Activated T-cell treated with anti-CD3 and anti-CD28 coated beads, Interleukin-2, amount 50 U/mL, for 72 hours (primary cell): ENCODE measurements at regions not wholly inside any gene's neighbourhood (a gene's known extent, or its start where the extent isn't known, plus 50 kb on each side); places are given as distances from the start of the nearest gene placed in this dataset.

Source experiments
- ATAC-seq, 2 donors: fragments of 150-1000 bp; cut with Tn5 transposase; replicated peaks in 1 of 2; 2 replicates each; pipeline ENCODE4 v1.10.0; 2021; ENCODE audit warnings: moderate library complexity in 2 of 2, mild to moderate bottlenecking in 1 of 2
- DNase-seq, 2 donors: peaks; one replicate each; pipeline ENCODE4 v3.0.0; 2021 to 2022; ENCODE audit warnings: mixed read lengths in 1 of 2
- H3K27ac Mint-ChIP-seq: one replicate; pipeline ENCODE4 v1.8.0; 2022; ENCODE audit warnings: mild to moderate bottlenecking, moderate library complexity, mixed read lengths
- H3K27me3 Mint-ChIP-seq: one replicate; pipeline ENCODE4 v1.8.0; 2022; ENCODE audit warnings: low read depth, mixed read lengths
- H3K36me3 Mint-ChIP-seq, 2 donors: one replicate each; pipeline ENCODE4 v1.8.0; 2022; ENCODE audit warnings: mixed read lengths in 2 of 2, mild to moderate bottlenecking in 1 of 2; ENCODE audit not compliant: insufficient read depth in 2 of 2
- H3K4me1 Mint-ChIP-seq: one replicate; pipeline ENCODE4 v1.8.0; 2022; ENCODE audit warnings: low read depth, mixed read lengths
- H3K4me3 Mint-ChIP-seq, 2 donors: one replicate each; pipeline ENCODE4 v1.8.0; 2022; ENCODE audit warnings: mild to moderate bottlenecking in 2 of 2, mixed read lengths in 2 of 2, moderate library complexity in 2 of 2
- H3K9me3 Mint-ChIP-seq, 2 donors: one replicate each; pipeline ENCODE4 v1.8.0; 2022; ENCODE audit warnings: mixed read lengths in 2 of 2

DNA sequence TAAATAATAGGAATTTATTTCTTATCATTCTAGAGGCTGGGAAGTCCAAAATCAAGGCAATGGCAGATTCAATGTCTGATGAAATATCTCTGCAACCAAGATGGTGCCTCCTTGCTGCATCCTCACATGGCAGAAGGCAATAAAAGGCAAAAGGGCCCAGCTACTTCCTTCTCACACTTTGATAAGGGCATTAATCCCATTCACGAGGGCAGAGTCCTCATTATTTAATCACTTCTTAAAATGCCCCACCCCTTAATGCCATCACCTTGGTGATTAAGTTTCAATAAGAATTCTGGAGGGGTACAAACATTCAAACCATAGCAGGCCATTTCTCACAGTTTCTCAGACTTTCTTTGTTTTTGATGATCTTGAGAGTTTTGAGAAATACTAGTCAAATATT lies 145.8 kb upstream of the TSHZ2 start:
- H3K27ac Mint-ChIP-seq = no peak overlapping the region
- no peak overlapping the region for H3K4me3 Mint-ChIP-seq
- H3K36me3 Mint-ChIP-seq = peaks cover 0 to 2% of the 10 kb centered on the region in 2 donors
- DNase-seq = no peak
- peaks cover 7% of the 10 kb centered on the region for H3K27me3 Mint-ChIP-seq
- peaks cover 4% of the 10 kb centered on the region in 2 donors for H3K9me3 Mint-ChIP-seq
- no peak for ATAC-seq
- H3K4me1 Mint-ChIP-seq = peaks cover 9% of the 10 kb centered on the region

DNA sequence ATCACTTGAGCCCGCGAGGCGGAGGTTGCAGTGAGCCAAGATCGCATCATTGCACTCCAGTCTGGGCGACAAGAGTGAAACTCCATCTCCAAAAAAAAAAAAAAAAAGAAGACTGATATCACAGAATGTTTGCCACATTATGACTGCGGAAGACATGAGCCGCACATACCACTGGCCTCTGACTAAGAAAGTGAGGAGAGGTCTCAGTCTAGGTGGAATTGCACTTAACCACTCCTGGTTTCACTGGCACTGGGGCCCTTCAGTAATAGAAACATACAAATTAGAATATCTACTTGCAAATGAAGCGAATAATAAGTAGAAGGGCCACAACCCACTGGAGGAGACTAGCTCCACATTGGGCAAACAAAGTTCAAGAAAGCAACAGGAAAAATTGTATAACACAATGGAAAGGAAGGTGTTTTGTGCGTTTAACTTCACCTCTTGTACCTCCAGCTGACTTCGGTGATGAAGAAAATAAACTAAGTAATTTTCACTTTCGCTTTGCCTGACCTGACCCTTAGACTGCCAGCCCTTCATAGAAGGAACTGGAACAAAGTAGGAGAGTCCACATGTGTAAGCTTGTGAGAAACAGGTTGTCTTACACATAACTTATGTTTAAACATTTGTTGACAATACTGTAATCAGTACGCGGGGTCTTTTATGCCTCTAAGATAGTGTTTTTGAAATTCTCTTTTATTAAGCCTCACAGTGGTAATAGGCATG lies 147.5 kb upstream of the TSHZ2 start:
- H3K9me3 Mint-ChIP-seq = peaks cover under 1% of the 10 kb centered on the region in 2 donors
- no peaks in the 10 kb centered on the region for H3K36me3 Mint-ChIP-seq
- peaks cover 9% of the 10 kb centered on the region for H3K4me1 Mint-ChIP-seq
- H3K27ac Mint-ChIP-seq = no peak overlapping the region
- DNase-seq = peak; percentile 1 to 7
- peaks cover 2% of the 10 kb centered on the region for H3K27me3 Mint-ChIP-seq
- peak; percentile 54 to 55 for ATAC-seq
- peak overlapping the region in 1 of 2 donors; percentile 15 for H3K4me3 Mint-ChIP-seq

DNA sequence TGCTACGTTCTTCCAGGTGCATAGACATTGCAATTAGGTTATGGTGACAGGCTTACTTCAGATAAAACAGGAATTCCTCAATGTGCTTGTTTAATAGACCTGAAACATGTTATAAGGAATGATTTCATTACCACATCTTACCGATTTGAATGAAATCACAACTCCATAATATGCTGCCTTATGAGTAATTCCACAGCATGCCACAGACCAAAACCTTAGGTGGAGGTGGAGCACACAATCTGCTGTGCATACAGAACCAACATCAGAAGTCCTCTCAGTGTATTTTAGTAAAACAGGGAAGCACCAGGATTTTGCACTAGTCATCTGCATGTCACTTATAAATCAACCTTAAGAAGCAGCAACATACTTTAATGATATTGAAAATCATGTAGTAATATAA lies 148.9 kb upstream of the TSHZ2 start:
- Mint-ChIP-seq H3K27me3 (no peaks in the 10 kb centered on the region), H3K4me3 (no peak overlapping the region), H3K4me1 (peaks cover 9% of the 10 kb centered on the region), H3K36me3 (no peaks in the 10 kb centered on the region), H3K9me3 (peaks cover 0 to 3% of the 10 kb centered on the region in 2 donors), H3K27ac (no peak overlapping the region)
- ATAC-seq (peak in 1 of 2 donors; percentile 59), DNase-seq (peak in 1 of 2 donors; percentile 2)

DNA sequence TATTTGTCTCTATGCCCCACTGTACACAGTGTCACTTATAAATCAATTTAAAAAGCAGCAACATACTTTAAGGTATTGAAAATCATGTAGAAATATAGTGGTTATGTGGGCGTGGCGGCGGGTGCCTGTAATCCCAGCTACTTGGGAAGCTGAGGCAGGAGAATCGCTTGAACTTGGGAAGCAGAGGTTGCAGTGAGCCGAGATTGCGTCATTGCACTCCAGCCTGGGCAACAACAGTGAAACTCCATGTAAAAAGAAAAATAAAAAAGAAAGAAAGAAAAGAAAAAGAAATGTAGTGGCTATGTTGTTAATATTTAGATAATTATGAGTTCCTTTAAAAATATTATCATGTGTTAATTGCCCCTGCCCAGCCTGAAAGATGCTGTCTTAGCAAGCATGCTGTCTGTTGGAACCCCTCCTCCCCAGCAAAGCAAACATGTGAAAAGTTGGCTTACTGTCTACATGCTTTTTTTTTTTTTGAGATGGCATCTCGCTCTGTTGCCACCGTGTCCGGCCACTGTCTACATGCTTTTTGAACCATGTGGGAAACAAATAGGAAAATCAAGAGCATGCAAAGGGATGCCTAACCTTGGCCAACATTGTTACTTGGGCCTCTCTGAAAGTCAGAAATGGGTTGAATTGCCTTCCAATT lies 151.4 kb upstream of the TSHZ2 start:
- Mint-ChIP-seq H3K27me3 (no peaks in the 10 kb centered on the region), H3K4me1 (peaks cover 9% of the 10 kb centered on the region), H3K36me3 (no peaks in the 10 kb centered on the region), H3K9me3 (peaks cover 0 to 3% of the 10 kb centered on the region in 2 donors), H3K4me3 (no peak overlapping the region), H3K27ac (no peak overlapping the region)
- ATAC-seq = no peak
- no peak for DNase-seq

DNA sequence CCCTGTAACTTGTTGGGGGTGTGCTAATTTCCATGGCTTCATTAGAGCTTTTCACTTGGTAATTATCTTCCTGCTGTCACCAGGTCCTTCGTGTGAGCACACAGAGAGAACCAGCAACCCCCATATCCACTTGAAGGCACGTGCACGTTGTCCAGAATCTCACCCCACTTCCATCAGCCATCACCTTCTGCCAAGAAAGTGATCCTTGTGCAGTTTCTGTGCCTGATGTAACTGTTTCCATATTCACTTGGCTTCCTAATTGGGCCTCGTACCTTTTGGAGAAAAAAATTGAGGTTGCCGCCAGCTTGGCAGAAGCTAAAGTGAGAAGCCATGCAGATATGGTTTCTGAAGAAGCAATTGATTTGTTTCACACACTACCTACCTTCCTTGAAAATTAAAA lies 153.7 kb upstream of the TSHZ2 start:
- Mint-ChIP-seq H3K27ac (no peak overlapping the region), H3K4me1 (no peaks in the 10 kb centered on the region), H3K4me3 (no peak overlapping the region), H3K27me3 (no peaks in the 10 kb centered on the region), H3K36me3 (no peaks in the 10 kb centered on the region), H3K9me3 (peaks cover 0 to 3% of the 10 kb centered on the region in 2 donors)
- ATAC-seq = no peak
- DNase-seq = no peak

DNA sequence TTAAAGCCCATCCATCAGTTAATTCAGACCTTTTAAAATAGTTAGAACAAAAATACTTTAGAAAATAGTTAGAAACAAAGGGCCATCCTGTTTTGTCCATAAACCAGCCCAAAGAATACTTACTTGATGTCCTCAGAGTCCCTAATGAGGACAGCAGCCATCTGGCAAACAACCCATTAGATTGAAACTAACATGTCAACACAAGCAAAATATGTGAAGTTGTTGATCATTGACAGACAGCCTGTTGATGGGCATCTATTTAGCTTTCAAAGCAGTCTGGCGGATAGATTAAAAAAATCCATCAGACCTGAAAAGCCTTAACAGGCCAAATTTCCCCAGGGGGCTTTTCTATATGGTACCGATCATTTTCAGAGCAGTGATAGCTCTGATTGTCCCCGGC lies 154.2 kb upstream of the TSHZ2 start:
- Mint-ChIP-seq H3K9me3 (peaks cover 0 to 3% of the 10 kb centered on the region in 2 donors), H3K4me3 (no peak overlapping the region), H3K27ac (no peak overlapping the region), H3K36me3 (no peaks in the 10 kb centered on the region), H3K27me3 (no peaks in the 10 kb centered on the region), H3K4me1 (no peaks in the 10 kb centered on the region)
- ATAC-seq (no peak), DNase-seq (no peak)

DNA sequence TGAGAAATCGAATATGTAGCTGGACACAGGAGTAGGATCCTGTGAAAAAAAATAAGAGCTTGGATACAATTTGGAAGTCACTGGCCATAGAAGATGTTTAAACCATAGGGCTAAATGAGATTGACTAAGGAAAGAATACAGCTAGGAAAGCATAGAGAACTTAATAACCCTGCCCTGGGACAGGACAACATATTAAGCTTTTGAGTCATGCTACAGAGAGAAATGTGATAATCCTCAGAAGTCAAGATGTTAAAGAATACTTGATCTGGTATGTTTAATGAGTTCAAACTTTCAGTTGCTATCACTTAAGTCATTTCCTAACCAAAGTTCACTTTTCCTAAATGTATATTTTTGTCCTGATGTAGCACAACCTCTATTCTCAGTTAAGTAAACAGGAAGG lies 154.6 kb upstream of the TSHZ2 start:
- ATAC-seq = no peak
- no peak overlapping the region for H3K4me3 Mint-ChIP-seq
- H3K27ac Mint-ChIP-seq = no peak overlapping the region
- no peaks in the 10 kb centered on the region for H3K4me1 Mint-ChIP-seq
- no peak for DNase-seq
- H3K27me3 Mint-ChIP-seq = no peaks in the 10 kb centered on the region
- H3K36me3 Mint-ChIP-seq = no peaks in the 10 kb centered on the region
- H3K9me3 Mint-ChIP-seq = peaks cover 2 to 3% of the 10 kb centered on the region in 2 donors

DNA sequence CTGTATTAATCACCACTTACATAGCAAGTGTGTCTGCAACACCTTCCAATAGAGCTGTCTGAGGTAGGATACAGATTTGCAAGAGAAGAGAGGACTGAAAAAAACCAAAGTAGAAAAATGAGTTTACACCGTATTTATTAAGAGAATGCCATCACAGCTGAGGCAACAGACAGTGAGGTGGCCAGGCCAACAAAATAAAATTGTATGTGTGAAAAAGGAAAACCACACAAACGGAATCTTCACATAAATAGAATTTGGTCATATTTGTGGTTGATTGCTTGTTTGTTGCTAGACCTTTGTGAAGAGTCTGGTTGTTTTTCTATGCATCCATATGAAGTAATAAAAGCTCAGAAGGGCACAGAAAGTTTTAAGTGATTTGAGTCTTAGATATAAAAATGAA lies 157.8 kb upstream of the TSHZ2 start:
- peaks cover 18% of the 10 kb centered on the region for H3K27me3 Mint-ChIP-seq
- no peaks in the 10 kb centered on the region for H3K4me1 Mint-ChIP-seq
- no peak overlapping the region for H3K4me3 Mint-ChIP-seq
- no peaks in the 10 kb centered on the region for H3K36me3 Mint-ChIP-seq
- H3K27ac Mint-ChIP-seq = no peak overlapping the region
- peaks cover 2 to 3% of the 10 kb centered on the region in 2 donors for H3K9me3 Mint-ChIP-seq
- DNase-seq (no peak), ATAC-seq (no peak)

DNA sequence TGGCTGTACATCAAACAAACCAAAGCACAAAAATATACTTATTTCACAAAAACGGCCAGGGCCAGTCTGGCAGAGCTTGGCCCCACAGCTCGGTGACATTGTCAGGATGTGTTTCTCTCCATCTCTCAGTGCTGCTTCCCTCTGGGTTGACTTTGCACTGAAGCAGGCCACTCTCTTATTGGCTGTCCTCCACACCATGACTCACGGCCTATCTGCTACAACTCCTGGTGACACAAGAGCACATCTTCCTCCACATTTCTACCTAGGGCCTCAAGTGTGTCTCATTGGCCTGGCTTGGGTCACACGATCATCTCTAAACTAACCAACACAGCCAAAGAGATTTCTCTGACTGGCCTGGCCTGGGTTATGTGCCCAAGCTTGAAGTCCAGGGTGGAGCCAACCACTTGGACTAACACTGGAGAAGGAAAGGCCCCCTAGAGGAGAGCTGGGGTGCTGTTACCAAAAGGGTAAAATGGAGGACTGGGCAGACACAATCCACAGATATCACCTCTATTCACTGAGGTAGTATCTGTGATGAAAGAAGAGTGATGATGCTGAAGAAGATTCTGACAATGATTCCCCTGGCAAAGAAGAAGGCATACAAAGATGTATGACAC lies 159.8 kb upstream of the TSHZ2 start:
- H3K27me3 Mint-ChIP-seq = peaks cover 27% of the 10 kb centered on the region
- H3K36me3 Mint-ChIP-seq = no peaks in the 10 kb centered on the region

DNA sequence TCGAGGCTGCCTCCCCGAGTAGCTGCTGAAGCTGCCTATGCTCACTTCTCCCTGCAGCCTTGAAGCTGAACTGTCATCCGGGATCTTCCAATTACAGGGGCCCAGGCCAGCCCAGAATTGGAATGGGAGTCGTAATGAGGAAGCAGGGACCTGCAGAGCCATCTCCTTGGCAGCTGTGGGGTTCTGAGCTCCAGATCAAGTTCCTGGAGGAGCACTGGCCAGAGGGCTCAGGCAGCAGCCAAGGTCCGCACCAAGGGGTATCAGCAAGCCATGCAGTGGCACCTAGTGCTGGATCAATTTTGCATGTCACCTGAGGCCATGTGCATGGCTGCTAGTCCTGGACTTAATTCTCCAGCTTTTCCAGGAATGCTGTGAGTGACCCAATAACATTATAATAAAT lies 163.2 kb upstream of the TSHZ2 start:
- Mint-ChIP-seq H3K4me3 (no peak overlapping the region), H3K27me3 (peaks cover 40% of the 10 kb centered on the region), H3K36me3 (no peaks in the 10 kb centered on the region), H3K27ac (no peak overlapping the region), H3K9me3 (peaks cover 0 to 2% of the 10 kb centered on the region in 2 donors), H3K4me1 (no peaks in the 10 kb centered on the region)
- DNase-seq = no peak
- no peak for ATAC-seq

More for the DNA sequence above, 159.8 kb upstream of the TSHZ2 start:
- DNase-seq = no peak
- H3K4me3 Mint-ChIP-seq = no peak overlapping the region
- H3K9me3 Mint-ChIP-seq = peaks cover 0 to 2% of the 10 kb centered on the region in 2 donors
- no peak overlapping the region for H3K27ac Mint-ChIP-seq
- H3K4me1 Mint-ChIP-seq = no peaks in the 10 kb centered on the region
- no peak for ATAC-seq

DNA sequence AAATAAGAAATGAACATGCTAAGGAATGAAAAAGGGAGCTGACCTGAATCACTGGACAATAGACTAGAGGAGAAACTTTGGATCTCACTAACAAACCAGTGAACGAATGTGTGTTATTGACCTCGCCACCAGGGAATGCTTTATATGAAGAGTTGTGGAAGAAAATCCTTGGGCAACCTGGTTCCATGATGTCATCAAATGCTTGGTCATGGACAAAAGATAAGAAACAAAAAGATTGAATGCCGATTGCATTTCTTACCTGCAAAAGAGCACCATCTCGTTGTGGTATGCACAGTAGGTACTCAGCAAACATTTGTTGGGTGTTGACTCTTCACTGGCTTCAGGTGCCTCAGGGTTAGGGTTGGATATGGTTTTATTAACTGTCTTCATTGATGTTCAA lies 165.2 kb upstream of the TSHZ2 start:
- no peak overlapping the region for H3K4me3 Mint-ChIP-seq
- H3K9me3 Mint-ChIP-seq = no peaks in the 10 kb centered on the region
- H3K27ac Mint-ChIP-seq = no peak overlapping the region
- ATAC-seq (no peak), DNase-seq (no peak)
- H3K4me1 Mint-ChIP-seq = no peaks in the 10 kb centered on the region
- H3K27me3 Mint-ChIP-seq = peaks cover 40% of the 10 kb centered on the region
- no peaks in the 10 kb centered on the region for H3K36me3 Mint-ChIP-seq

DNA sequence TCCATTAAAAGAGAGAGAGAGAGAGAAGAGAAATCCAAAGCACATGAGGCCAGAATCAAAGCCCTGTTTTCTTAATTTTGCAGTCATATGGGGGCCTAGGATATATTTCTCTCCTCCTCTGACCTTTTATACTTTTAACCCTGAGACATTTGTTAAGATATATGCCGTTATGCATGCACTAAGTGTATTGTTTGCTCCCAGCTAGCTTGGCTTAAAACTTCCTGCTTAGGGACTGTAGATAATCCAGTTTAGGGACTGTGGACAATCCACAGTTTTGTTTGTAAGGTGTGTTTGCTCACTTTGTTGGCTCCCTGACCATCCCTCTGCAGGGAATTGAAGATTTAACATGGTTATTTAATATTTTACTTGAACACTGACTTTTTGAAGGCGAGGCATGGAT lies 166.3 kb upstream of the TSHZ2 start:
- H3K27me3 Mint-ChIP-seq = peaks cover 31% of the 10 kb centered on the region
- H3K4me3 Mint-ChIP-seq = no peak overlapping the region
- H3K36me3 Mint-ChIP-seq = no peaks in the 10 kb centered on the region
- H3K9me3 Mint-ChIP-seq = no peaks in the 10 kb centered on the region
- ATAC-seq = no peak
- no peak overlapping the region for H3K27ac Mint-ChIP-seq
- no peak for DNase-seq
- no peaks in the 10 kb centered on the region for H3K4me1 Mint-ChIP-seq

DNA sequence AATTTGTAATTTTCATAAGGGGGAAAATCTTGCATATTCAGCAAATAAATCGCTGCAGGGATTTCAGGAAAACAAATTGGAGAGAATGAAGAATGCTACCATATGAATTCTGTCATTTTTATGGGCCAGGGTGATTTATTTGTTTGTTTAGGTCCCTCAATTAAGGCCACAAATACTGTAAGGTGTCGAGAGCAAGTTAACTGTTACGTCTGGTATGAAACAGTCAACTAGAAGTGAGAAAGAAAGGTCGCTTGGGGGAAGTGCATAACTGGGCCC lies 166.9 kb upstream of the TSHZ2 start:
- Mint-ChIP-seq H3K27ac (no peak overlapping the region), H3K9me3 (no peaks in the 10 kb centered on the region), H3K4me1 (no peaks in the 10 kb centered on the region), H3K36me3 (peaks cover 0 to 1% of the 10 kb centered on the region in 2 donors), H3K27me3 (peaks cover 25% of the 10 kb centered on the region), H3K4me3 (no peak overlapping the region)
- DNase-seq (no peak), ATAC-seq (no peak)
